ENCODE measurements at regions not wholly inside any gene's neighbourhood (a gene's known extent, or its start where the extent isn't known, plus 50 kb on each side); places are given as distances from the start of the nearest gene placed in this dataset.

DNA sequence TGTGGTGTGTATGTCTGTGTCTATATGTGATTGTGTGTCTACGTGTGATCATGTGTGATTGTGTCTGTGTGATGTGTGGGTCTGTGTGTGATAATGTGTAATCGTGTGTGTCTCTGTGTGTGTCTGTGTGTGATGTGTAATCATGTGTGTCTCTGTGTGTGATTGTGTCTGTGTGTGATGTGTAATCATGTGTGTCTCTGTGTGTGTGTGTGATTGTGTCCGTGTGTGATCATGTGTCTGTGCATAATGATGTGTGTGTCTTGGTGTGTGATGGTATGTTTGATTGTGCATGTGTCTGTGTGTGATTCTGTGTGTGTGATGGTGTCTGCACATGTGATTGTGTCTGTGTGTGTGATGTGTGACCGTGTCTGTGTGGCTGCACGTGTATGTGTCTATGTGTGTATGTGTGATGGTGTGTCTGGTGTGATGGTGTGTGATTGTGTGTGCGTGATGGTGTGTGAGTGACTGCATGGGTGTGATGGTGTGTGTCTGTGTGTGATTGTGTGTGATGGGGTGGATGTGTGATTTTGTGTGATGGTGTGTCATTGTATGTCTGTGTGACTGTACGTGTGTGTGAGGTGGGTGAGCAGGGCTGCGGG, 78.9 kb downstream of the RTP5 start:
- TF ChIP-seq POLR2A (IDR thresholded peaks at IDR 0.05) (no peak), CTCF (IDR thresholded peaks at IDR 0.05) (no peak)
- no peak overlapping the region for H3K4me3 ChIP-seq
- no peaks in the 10 kb centered on the region for H3K27me3 ChIP-seq
- H3K36me3 ChIP-seq (replicated peaks in 1 of 2): no peaks in the 10 kb centered on the region
- DNase-seq: no peak
- H3K4me1 ChIP-seq (replicated peaks in 1 of 2): no peaks in the 10 kb centered on the region
- intact Hi-C loops (cut with DNase I): no loop called here
- no peaks in the 10 kb centered on the region for H3K9me3 ChIP-seq (replicated peaks in 1 of 3)
- WGBS, 4 donors: 60 to 92% (median 79%) methylated on average over 8 of the region's 8 CpGs
- H3K27ac ChIP-seq: no peak overlapping the region

GRCh38 chr2:241948901-241949735, 79.6 kb downstream of the RTP5 start:
- Histone ChIP-seq H3K36me3 (replicated peaks in 1 of 2) (no peaks in the 10 kb centered on the region), H3K9me3 (replicated peaks in 1 of 3) (no peaks in the 10 kb centered on the region), H3K4me3 (no peak overlapping the region), H3K4me1 (replicated peaks in 1 of 2) (no peaks in the 10 kb centered on the region), H3K27ac (no peak overlapping the region), H3K27me3 (no peaks in the 10 kb centered on the region)
- DNase-seq: no peak
- WGBS, 4 donors: 76 to 84% (median 79%) methylated on average over 12 to 31 of the region's 31 CpGs
- intact Hi-C loops (cut with DNase I): no loop called here
- no peak for TF ChIP-seq CTCF (IDR thresholded peaks at IDR 0.05)
- no peak for TF ChIP-seq POLR2A (IDR thresholded peaks at IDR 0.05)

DNA sequence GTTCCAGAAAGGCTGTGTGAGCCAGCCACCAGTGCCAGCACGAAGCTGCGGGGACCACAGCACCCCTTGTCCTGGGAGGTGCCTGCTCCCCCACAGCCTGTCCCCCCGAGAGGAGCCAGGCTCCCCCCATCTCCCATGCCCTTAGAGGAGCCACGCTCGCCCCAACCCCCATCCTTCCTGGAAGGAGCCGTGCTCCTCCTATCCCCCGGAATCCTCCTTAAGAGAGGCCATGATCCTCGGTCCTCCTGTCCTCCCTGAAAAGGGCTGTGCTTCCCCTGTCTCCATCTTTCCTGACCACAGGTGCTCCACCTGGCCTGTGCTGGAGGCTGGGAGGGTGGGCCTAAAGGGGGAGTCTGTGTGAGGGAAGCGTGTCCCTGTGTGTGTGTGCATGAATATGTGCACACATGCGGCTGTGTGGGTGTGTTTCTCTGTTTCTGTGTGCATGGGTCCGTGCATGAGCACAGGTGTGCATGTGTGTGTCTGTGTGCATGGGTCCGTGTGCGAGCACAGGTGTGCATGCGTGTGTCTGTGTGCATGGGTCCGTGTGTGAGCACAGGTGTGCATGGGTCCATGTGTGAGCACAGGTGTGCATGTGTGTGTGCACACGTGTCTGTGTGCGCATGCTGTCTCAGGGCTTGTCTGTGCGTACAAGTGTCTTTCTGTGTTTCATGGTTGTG, 80.3 kb downstream of the RTP5 start:
- H3K4me1 ChIP-seq (replicated peaks in 1 of 2): no peaks in the 10 kb centered on the region
- H3K4me3 ChIP-seq: no peak overlapping the region
- WGBS, 4 donors: 78 to 81% (median 80%) methylated on average over 14 to 18 of the region's 18 CpGs
- H3K27ac ChIP-seq: no peak overlapping the region
- H3K9me3 ChIP-seq (replicated peaks in 1 of 3): no peaks in the 10 kb centered on the region
- no peak for DNase-seq
- H3K36me3 ChIP-seq (replicated peaks in 1 of 2): no peaks in the 10 kb centered on the region
- intact Hi-C loops (cut with DNase I): no loop called here
- no peaks in the 10 kb centered on the region for H3K27me3 ChIP-seq
- TF ChIP-seq POLR2A (IDR thresholded peaks at IDR 0.05) (no peak), CTCF (IDR thresholded peaks at IDR 0.05) (no peak)

Data from adrenal gland (tissue), 9 donors.